NCI-H524 (cell line): ENCODE measurements at regions not wholly inside any gene's neighbourhood (a gene's known extent, or its start where the extent isn't known, plus 50 kb on each side); places are given as distances from the start of the nearest gene placed in this dataset.
"Not testable (repeated sequence)": the region's sequence is repeated elsewhere in the genome, so short reads cannot be mapped to it uniquely, and the experiment has no call there.

Experiments
- DNase-seq, 2 experiments: peaks; one replicate each; lab custom pipeline; 2025; lab: John Stamatoyannopoulos, UW

DNA sequence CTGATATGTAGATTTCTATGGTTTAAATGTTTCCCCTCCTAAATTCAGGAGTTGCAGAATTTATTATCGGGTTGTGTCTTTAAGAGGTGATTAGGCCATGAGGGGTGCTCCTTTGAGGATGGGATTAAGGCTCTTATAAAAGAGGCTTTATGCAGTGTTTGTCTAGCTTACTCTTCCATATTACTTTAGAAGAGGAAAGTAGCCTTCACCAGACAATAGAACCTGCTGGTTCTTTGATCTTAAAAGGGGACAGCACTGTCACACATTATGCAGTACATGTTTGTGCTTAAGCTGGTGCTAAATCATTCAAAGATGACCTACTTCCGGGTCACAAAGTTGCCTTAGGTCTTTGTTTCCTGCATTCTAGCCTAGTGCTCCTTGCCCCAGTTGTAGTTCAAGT lies 81.0 kb downstream of the CPXCR1 start:
- peak in 1 of 2 experiments; percentile 32 for DNase-seq

DNA sequence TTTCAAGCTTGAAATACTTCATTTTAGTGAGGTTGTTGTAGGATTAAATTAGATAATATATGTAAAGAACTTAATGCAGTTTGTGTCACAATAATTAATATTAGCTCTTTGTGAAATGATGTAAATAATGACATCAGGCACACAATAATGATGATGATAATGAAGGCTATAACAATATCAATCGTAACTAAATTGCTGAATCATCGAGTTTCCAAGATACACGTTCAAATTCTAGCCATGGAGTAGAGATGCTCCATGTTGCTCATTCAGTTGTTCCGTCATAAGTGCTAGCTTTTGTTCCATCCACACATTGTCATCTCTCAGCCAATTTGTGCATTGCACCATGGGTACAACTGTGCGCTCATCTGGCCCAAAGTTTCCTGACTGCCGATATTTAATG lies 83.1 kb downstream of the CPXCR1 start:
- DNase-seq, result no peak

DNA sequence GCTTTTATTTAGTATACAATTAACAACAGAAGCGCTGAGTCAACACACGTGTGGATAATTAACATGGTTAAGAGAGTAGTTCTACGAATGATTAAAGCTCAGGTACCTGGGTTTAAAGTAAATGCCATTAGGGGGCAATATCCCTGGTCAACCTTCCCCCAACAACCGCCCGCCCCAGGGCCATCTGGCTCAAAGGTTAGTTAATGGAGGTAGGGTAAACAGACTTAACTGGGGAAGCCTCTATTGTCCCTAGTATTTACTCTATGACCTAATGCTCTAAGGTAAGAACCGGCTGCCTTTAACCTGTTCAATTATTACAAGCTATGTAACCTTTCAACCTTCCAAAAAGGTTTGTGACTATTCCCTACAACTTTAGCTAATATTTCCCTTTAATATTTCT lies 90.7 kb downstream of the CPXCR1 start:
- not testable (repeated sequence) for DNase-seq

DNA sequence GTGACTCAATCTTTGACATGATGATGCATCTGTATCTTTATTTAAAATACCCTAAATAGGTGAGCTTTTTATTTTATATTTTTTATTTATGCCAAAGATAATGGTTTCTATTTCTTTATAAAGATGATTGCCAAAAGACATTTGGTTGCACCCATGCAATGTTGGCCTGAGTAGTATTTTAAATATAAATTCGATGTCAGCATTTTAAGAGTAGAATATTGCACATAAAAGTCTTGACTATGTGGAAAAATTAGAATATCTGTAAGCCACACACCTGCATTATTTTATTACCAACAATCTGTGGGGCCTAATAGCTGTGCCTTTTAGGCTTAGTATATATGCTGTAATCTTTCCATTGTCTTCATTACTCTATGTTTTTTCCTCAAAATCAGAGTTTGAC lies 91.4 kb downstream of the CPXCR1 start:
- no peak for DNase-seq

DNA sequence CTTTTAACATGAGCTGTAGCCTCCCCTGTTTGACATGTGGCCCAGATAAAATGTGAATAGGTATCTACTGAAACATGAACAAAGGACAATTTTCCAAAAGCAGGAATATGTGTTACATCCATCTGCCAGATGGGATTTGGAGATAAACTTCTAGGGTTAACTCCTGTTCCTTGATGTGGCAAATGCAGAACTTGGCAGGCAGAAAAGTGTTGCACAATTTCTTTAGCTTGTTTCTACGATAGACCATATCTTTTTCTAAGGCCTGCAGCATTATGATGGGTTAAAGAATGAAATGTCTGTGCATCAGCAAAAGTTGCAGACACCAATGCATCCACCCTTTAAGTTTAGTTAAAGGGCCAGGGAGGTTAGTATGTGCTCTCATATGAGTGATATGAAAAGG lies 96.8 kb downstream of the CPXCR1 start:
- DNase-seq, result not testable (repeated sequence)

DNA sequence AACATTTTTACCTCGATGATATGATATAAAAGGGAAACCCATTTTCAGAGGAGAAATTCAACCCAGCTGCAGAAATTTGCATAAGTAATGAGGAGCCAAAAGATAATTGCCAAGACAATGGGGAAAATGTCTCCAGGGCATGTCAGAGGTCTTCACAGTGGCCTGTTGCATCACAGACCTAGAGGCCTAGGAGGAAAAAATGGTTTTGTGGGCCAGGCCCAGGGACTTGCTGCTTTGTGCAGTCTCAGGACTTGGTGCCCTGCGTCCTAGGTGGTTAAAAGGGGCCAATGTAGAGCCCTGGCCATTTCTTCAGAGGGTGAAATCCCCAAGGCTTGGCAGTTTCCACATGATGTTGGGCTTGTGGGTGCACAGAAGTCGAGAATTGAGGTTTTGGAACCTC lies 106.9 kb downstream of the CPXCR1 start:
- no peak for DNase-seq

DNA sequence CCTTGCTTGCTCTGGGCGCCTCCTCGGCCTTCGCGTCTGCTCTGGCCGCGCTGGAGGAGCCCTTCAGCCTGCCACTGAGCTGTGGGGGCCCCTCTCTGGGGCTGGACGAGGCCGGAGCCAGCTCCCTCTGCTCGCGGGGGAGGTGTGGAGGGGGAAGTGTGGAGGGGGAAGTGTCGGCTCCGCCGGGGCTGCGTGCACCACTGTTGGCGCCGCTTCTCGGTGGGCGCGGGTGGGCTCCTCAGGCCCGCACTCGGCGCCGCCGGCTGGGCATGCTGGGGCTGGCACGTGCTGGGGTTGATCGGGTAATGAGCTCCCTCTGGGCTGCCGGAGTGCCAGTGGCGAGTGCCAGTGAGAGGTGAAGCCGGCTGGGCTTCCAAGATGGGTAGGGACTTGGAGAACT lies 116.7 kb downstream of the CPXCR1 start:
- no peak for DNase-seq

DNA sequence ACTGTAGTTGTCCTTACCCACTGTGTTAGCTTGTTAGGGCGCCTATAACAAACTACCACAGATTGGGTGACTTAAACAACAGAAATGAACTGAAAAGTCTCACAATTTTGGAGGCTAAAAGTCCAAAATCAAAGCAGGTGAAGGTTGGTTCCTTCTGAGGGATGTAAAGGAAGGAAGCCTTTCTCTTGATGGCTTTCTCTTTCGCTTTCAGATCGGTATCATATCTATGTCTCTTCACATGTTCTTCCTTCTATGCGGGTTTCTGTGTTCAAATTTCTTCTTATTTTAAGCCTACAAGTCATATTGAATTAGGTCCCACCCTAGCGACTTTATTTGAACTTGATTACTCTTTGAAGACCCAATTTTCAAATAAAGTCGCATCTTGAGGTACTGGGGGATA lies 118.6 kb downstream of the CPXCR1 start:
- DNase-seq, result no peak

DNA sequence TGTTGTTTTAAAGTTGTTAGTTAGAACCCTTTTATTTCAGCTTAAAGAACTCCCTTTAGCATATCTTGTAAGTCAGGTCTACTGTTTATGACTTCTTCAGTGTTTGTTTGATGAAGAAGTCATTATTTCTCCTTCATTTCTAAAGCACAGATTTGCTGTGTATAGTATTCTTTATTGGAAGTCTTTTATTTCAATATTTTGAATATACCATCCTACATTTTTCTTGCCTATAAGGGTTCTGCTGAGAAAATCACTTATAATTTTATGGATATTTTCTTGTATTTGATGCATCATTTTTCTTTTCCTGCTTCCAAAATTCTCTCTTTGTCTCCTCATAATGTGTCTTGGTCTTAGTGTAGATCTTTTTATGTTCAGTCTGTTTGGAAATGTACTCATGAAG lies 134.5 kb downstream of the CPXCR1 start:
- no peak for DNase-seq

DNA sequence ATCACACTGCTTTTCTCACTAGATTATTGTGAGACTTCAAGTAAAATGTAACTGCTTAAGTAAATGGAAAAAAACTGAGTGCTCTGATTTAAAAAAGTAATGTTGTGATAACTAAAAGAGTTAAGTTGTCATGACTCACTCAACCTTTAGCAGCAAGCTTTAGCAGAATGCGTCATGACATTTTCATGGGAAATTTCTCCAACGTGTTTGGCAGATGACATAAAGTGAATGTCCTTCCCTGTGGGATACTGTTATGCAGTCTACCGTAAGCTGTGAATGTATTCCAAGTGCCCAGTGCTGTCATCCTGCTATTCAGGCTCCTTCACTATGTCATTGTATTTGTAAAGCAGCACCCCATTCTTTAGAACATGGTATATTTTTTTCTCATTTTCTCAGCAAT lies 136.2 kb downstream of the CPXCR1 start:
- DNase-seq, result no peak

DNA sequence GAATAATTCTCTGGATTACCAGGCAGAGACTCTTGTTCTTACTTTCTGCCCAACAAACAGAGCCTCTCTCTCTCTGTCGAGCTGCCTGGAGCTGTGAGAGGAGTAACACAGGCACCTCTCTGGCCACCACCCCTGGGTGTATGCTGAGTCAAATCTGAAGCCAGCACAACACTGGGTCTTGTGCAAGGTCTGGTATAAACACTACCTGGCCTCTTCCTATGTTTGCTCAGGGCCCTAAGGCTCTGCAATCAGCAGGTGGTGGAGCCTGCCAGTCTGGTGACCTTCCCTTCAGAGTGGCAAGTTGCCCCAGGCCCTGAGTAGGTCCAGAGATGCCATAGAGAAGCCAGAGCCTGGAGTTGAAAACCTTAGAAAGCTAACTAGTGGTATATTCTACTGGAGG lies 139.9 kb downstream of the CPXCR1 start:
- no peak for DNase-seq

DNA sequence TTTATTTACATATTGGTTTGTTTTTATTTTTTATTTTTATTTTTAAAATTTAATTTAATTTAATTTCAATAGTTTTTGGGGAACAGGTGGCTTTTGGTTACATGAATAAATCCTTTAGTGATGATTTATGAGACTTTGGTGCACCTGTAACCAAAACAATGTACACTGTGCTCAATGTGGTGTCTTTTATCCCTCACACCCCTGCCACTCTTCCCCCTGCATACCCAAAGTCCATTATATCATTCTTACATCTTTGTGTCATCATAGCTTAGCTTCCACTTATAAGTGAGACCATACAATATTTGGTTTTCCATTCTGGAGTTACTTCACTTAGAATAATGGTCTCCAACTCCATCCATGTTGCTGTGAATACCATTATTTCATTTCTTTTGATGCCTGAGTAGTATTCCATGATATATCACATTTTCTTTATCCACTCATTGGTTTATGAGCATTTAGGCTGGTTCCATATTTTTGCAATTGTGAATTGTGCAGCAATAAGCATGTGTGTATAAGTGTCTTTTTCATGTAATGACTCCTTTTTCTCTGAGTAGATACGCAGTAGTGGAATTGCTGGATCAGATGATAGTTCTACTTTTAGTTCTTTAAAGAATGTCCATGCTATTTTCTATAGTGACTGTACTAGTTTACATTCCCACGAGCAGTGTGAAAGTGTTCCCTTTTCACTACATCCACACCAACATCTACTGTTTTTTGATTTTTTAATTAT lies 157.1 kb downstream of the CPXCR1 start:
- no peak for DNase-seq

DNA sequence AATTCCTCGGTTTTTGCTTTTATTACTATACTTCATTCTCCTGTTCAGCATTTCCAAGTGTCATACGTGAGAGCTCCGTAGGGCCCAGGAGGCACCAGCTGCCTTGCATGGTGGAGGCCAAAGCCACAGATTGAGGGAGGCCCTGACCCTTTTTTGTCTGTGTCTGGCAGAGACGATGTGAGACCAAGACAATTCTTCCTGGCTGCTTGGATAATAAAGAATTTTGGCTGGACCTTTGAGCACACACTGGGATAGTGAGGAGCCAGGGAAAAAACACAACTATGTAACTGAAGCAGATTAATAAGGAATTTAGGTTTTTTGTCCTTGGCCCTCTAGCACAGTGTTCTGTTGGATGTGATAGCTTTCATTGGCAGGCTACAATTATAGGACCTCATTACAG lies 161.0 kb downstream of the CPXCR1 start:
- DNase-seq, result no peak

DNA sequence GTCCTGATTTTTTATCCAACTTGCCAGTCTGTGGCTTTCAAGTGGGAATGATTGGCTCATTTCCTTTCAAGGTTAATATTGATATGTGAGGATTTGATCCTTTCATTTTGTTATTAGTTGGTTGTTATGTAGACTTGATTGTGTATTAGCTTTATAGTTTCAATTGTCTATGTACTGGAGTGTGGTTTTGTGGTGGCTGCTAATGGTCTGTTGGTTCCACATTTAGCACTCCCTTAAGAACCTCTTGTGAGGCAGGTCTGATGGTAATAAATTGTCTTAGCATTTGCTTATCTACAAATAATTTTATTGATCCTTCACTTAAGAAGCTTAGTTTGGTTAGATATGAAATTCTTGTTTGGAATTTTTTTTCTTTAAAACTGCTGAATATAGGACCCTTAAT lies 190.6 kb downstream of the CPXCR1 start:
- no peak for DNase-seq

DNA sequence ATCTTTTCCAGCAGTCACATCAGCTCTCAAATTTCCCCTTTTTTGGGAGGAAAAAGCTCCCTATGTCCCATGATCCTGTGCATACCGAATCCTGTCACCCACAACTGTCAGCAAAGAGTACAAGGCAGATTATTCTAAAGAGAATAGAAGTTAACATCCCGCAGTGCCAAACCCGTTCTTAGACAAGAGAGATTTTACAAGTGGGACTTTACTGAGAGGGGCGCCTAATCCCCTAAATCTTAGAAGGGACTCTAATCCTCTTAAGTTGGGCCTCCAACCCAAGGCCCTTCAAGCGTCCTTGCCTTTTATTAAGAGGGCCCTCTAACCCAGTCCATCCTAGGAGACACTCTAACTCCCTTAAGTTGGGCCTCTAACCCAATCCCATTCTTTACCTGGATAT lies 193.9 kb downstream of the CPXCR1 start:
- peak; percentile 78 to 88 for DNase-seq

DNA sequence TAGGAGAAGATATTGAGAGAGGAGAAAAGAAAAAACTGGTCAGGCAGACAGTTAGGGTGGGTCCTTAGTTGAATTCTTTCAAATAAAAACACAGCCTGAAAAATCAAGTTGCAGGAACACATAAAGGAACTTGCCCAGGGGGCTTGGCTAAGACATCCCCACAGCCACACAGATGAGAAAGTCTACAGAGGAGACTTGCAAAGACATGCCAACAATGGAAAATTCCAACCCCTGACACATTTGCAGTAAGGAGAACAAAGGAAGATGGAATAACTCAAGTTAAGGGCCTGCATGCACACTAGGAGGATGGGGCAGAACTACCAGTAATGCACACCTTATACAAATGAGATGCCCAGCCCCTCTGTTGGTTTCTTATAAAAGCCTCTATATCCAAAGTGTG lies 197.6 kb downstream of the CPXCR1 start:
- no peak for DNase-seq

DNA sequence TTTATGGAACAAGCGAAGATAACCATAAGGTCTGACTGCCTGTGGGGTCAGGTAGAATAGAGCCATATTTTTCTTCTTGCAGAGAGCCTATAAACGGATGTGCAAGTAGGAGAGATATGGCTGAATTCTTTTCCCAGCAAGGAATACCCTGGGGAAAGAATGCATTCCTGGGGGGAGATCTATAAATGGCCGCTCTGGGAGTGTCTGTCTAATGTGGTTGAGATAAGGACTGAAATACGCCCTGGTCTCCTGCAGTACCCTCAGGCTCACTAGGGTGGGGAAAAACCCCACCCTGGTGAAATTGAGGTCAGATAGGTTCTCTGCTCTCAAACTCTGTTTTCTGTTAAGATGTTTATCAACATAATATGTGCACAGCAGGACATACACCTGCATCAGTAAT lies 209.0 kb downstream of the CPXCR1 start:
- DNase-seq, result not testable (repeated sequence)

DNA sequence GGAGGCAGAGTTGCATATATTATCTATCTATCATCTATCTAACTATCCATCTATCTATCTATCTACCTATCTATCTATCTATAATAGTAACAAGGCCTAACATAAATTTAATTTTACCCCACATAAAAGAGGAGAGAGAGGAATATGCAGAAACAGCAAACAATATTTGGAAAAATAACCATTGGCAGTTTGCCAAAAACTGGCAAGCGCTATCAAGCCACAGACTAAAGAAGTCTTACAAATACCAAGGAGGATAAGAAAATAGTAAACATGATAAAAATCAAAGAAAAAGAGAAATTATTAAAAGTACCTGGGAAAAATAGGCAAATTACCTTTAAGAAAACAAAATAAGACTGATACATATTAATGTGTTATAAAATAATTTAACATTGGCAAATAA lies 230.8 kb downstream of the CPXCR1 start:
- DNase-seq, result no peak

DNA sequence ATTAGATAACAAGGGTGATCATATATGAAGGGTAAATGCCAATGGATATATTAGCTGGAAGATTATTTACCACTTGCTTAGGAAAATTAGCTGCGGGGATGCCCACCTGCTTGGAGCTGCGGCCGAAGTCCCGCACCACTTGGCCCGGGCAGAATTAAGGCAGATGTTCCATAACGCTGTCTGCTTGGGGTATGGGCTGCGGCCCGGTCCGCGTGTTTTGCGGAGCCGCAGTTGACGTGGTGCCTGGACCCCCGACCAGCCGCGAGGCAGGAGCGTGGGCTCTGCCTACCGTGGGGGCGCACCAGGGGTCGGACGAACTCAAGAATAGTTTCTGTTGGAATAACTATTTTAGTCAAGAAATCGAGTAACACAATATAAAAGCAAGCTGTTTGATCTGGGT lies 235.2 kb downstream of the CPXCR1 start:
- DNase-seq, result no peak

DNA sequence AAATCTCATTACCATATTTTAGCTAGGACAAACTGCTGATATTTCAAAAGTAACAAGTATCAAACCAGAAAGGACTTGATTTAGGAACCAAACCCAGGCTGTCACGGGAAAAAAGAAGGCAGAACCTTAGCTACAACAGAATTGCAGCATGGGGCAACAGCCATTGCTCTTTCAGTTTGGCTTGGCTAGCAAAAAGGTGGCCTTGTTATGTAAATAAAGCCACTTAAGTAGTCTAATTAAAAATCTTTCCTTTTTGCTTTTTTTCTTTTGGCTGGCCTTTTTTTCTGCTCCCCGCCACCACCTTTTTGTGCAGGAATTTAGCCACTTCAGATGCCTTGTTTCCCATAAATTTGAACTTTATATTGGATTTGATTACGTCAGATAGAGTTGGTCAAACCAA lies 235.9 kb downstream of the CPXCR1 start:
- DNase-seq, result no peak

DNA sequence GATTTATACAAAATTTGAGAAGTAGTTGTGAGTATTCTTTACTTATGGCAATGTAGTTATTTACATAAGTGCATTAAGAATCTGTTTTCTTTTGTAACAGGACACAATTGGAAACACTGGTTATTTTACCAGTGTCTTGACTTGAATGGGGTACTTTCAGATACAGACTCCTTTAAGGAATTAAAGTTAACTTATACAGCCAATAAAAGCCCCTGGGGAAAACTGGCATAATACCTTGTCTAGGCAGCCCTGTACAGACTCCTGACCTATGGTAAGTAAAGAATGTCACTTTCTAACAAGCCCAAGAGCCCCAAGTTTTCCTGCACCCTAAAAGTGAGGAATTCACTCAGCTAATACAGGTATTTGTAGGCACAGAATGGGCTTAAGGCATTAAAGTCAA lies 241.8 kb downstream of the CPXCR1 start:
- DNase-seq, result no peak

DNA sequence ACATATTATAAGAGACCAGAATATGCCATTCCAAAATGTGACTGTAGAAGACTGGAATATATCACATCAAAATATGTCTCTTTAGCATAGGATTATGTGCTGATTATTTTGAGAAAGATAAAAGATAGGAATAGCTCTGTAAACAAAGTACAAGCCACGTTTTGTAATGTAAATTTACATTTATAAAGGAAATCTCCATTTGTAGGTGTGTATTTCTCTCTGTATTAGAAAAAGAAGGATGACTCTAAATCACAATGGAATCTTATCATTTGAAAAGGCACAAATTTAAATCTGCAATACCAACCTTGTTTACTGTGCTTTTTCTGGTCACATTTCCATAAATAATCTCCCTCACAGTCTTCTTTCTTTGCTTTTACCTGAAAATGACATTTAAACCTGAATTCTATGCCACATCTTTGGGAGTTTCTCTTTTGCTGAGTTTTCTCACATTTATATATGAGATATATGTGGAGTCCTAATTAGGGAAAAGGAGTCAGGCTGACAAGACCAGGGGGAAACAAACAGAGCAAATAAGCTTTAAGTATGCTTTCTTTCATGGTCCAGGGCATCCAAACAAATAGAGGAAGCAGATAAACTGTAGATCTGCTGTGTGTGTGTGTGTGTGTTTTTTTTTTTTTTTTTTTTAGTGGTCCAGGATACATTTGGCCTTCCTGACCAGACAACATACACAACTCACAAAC lies 244.0 kb downstream of the CPXCR1 start:
- no peak for DNase-seq

DNA sequence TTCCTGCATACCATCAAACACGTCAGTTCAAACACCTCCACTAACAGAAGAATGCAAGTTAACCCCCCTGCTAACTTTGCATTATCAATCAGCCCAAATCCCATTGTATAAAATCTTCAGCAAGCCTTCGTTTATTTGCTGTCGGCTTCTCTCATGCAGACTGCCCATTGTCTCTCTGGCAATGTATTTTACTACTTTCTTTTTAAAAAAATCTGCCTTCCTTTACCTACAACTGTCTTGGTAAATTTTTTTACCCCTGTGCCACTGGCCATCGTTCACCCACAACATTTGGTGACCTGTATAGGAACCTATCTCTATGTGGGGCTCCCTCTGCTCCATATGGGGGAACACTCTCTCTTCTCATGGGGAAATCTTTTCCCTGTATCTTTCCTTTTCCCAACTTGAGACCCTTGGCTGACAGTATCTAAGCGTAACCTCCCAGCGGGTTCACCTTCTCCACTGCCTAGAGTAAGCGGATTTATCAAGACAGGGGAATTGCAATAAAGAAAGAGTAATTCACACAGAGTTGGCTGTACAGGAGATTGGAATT lies 244.6 kb downstream of the CPXCR1 start:
- no peak for DNase-seq

DNA sequence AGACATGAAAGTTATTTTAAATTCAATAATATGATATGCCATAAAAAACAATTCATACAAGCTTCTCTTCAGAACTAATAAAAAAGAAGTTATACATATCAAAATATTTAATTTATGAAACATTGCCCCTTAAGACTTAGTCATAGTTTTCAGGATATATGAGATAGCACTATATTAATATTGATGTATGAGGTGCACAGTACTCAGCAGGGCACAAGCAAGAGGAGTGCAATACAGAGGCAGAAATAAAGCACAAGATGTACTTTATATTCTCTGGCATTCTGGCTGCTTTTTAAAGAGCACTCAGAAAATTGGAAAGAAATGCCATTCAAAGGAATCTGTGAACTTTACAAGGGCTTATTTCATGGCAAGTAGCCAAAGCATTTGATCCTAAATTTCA lies 274.9 kb downstream of the CPXCR1 start:
- no peak for DNase-seq
